Panc1 (cell line): ENCODE measurements at regions not wholly inside any gene's neighbourhood (a gene's known extent, or its start where the extent isn't known, plus 50 kb on each side); places are given as distances from the start of the nearest gene placed in this dataset.

Experiments used
- CTCF ChIP-seq: fragments of 450-650 bp; IDR thresholded peaks from 2 replicates; pipeline ENCODE4 v1.5.1; 2017; ENCODE audit warnings: mild to moderate bottlenecking
- POLR2AphosphoS5 ChIP-seq: IDR thresholded peaks from 2 replicates; pipeline ENCODE4 v1.6.1; 2012; ENCODE audit warnings: mild to moderate bottlenecking, low read depth, low read length, moderate library complexity
- SIN3A ChIP-seq: IDR thresholded peaks from 2 replicates; pipeline ENCODE4 v1.6.1; 2012; ENCODE audit warnings: low read depth, mild to moderate bottlenecking, low read length, moderate library complexity, borderline replicate concordance; ENCODE audit not compliant: insufficient read depth
- TF ChIP-seq, protein P1 (sequence below), 2 experiments: IDR thresholded peaks; 2 replicates each; pipeline ENCODE4 v1.6.1; 2011 to 2012; ENCODE audit warnings: low read depth in 2 of 2, control low read depth in 1 of 2, low read length in 1 of 2, mild to moderate bottlenecking in 1 of 2, moderate library complexity in 1 of 2; ENCODE audit not compliant: insufficient read depth in 1 of 2

- TF ChIP-seq, protein P1, sequence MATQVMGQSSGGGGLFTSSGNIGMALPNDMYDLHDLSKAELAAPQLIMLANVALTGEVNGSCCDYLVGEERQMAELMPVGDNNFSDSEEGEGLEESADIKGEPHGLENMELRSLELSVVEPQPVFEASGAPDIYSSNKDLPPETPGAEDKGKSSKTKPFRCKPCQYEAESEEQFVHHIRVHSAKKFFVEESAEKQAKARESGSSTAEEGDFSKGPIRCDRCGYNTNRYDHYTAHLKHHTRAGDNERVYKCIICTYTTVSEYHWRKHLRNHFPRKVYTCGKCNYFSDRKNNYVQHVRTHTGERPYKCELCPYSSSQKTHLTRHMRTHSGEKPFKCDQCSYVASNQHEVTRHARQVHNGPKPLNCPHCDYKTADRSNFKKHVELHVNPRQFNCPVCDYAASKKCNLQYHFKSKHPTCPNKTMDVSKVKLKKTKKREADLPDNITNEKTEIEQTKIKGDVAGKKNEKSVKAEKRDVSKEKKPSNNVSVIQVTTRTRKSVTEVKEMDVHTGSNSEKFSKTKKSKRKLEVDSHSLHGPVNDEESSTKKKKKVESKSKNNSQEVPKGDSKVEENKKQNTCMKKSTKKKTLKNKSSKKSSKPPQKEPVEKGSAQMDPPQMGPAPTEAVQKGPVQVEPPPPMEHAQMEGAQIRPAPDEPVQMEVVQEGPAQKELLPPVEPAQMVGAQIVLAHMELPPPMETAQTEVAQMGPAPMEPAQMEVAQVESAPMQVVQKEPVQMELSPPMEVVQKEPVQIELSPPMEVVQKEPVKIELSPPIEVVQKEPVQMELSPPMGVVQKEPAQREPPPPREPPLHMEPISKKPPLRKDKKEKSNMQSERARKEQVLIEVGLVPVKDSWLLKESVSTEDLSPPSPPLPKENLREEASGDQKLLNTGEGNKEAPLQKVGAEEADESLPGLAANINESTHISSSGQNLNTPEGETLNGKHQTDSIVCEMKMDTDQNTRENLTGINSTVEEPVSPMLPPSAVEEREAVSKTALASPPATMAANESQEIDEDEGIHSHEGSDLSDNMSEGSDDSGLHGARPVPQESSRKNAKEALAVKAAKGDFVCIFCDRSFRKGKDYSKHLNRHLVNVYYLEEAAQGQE (IDR thresholded peaks at IDR 0.05; ENCODE audit: insufficient read depth in 1 of 2, low read depth in 2 of 2, low read length in 1 of 2): no peak
- TF ChIP-seq CTCF: no peak
- TF ChIP-seq POLR2AphosphoS5: no peak
- TF ChIP-seq SIN3A: no peak
Measured at GRCh38 chr5:29800752-29801151, 1392.7 kb upstream of the CDH6 start.
